ENCODE measurements at regions not wholly inside any gene's neighbourhood (a gene's known extent, or its start where the extent isn't known, plus 50 kb on each side); places are given as distances from the start of the nearest gene placed in this dataset.

- Histone ChIP-seq H2AFZ (ENCODE audit: low read length) (no peak overlapping the region), H3K36me3 (ENCODE audit: insufficient read depth, low read length) (no peaks in the 10 kb centered on the region), H3K27ac (ENCODE audit: low read depth, low read length) (no peak overlapping the region), H3K4me3 (ENCODE audit: insufficient read depth, low read length) (no peak overlapping the region), H3K9me3 (ENCODE audit: low read depth, low read length) (no peaks in the 10 kb centered on the region), H3K4me2 (ENCODE audit: insufficient read depth, low read length) (no peak overlapping the region), H3K27me3 (ENCODE audit: insufficient read depth, low read length) (no peaks in the 10 kb centered on the region), H4K20me1 (ENCODE audit: insufficient read depth, low read length) (no peaks in the 10 kb centered on the region), H3K79me2 (ENCODE audit: insufficient read depth, low read length) (no peaks in the 10 kb centered on the region), H3K4me1 (ENCODE audit: insufficient read depth, low read length) (peaks cover 2% of the 10 kb centered on the region)
- DNase-seq (ENCODE audit: insufficient read length, low spot score, missing footprints): no peak
- no peak for TF ChIP-seq CTCF (IDR thresholded peaks at IDR 0.05; ENCODE audit: extremely low read depth, low read depth, low read length)
Observed at GRCh38 chr4:111208970-111209369, 586.1 kb upstream of the PITX2 start.

- TF ChIP-seq CTCF (IDR thresholded peaks at IDR 0.05; ENCODE audit: extremely low read depth, low read depth, low read length): no peak
Observed at GRCh38 chr4:111209706-111210105, 586.8 kb upstream of the PITX2 start.

GRCh38 chr4:111210595-111210994 is 587.7 kb upstream of the PITX2 start:
- H3K4me3 ChIP-seq (ENCODE audit: insufficient read depth, low read length): no peak overlapping the region
- H2AFZ ChIP-seq (ENCODE audit: low read length): no peak overlapping the region

More at GRCh38 chr4:111209706-111210105, 586.8 kb upstream of the PITX2 start:
- H3K4me3 ChIP-seq (ENCODE audit: insufficient read depth, low read length): no peak overlapping the region
- H3K4me2 ChIP-seq (ENCODE audit: insufficient read depth, low read length): no peak overlapping the region
- no peaks in the 10 kb centered on the region for H3K9me3 ChIP-seq (ENCODE audit: low read depth, low read length)
- H4K20me1 ChIP-seq (ENCODE audit: insufficient read depth, low read length): no peaks in the 10 kb centered on the region
- no peaks in the 10 kb centered on the region for H3K36me3 ChIP-seq (ENCODE audit: insufficient read depth, low read length)
- no peak overlapping the region for H2AFZ ChIP-seq (ENCODE audit: low read length)
- no peaks in the 10 kb centered on the region for H3K27me3 ChIP-seq (ENCODE audit: insufficient read depth, low read length)
- no peak overlapping the region for H3K27ac ChIP-seq (ENCODE audit: low read depth, low read length)
- H3K4me1 ChIP-seq (ENCODE audit: insufficient read depth, low read length): peaks cover 2% of the 10 kb centered on the region
- no peak for DNase-seq (ENCODE audit: insufficient read length, low spot score, missing footprints)
- H3K79me2 ChIP-seq (ENCODE audit: insufficient read depth, low read length): no peaks in the 10 kb centered on the region

GRCh38 chr4:111213531-111213930 is 590.7 kb upstream of the PITX2 start:
- Histone ChIP-seq H3K27me3 (ENCODE audit: insufficient read depth, low read length) (no peaks in the 10 kb centered on the region), H3K4me1 (ENCODE audit: insufficient read depth, low read length) (peaks cover 2% of the 10 kb centered on the region), H3K4me2 (ENCODE audit: insufficient read depth, low read length) (no peak overlapping the region), H3K9me3 (ENCODE audit: low read depth, low read length) (no peaks in the 10 kb centered on the region), H3K4me3 (ENCODE audit: insufficient read depth, low read length) (no peak overlapping the region), H3K36me3 (ENCODE audit: insufficient read depth, low read length) (no peaks in the 10 kb centered on the region), H2AFZ (ENCODE audit: low read length) (no peak overlapping the region), H4K20me1 (ENCODE audit: insufficient read depth, low read length) (no peaks in the 10 kb centered on the region), H3K27ac (ENCODE audit: low read depth, low read length) (no peak overlapping the region), H3K79me2 (ENCODE audit: insufficient read depth, low read length) (no peaks in the 10 kb centered on the region)
- TF ChIP-seq CTCF (IDR thresholded peaks at IDR 0.05; ENCODE audit: extremely low read depth, low read depth, low read length): no peak
- DNase-seq (ENCODE audit: insufficient read length, low spot score, missing footprints): no peak

More at GRCh38 chr4:111210595-111210994, 587.7 kb upstream of the PITX2 start:
- no peak for TF ChIP-seq CTCF (IDR thresholded peaks at IDR 0.05; ENCODE audit: extremely low read depth, low read depth, low read length)
- H4K20me1 ChIP-seq (ENCODE audit: insufficient read depth, low read length): no peaks in the 10 kb centered on the region
- H3K27me3 ChIP-seq (ENCODE audit: insufficient read depth, low read length): no peaks in the 10 kb centered on the region
- no peaks in the 10 kb centered on the region for H3K9me3 ChIP-seq (ENCODE audit: low read depth, low read length)
- no peak overlapping the region for H3K4me2 ChIP-seq (ENCODE audit: insufficient read depth, low read length)
- H3K4me1 ChIP-seq (ENCODE audit: insufficient read depth, low read length): peaks cover 2% of the 10 kb centered on the region
- no peak overlapping the region for H3K27ac ChIP-seq (ENCODE audit: low read depth, low read length)
- no peak for DNase-seq (ENCODE audit: insufficient read length, low spot score, missing footprints)
- no peaks in the 10 kb centered on the region for H3K36me3 ChIP-seq (ENCODE audit: insufficient read depth, low read length)
- no peaks in the 10 kb centered on the region for H3K79me2 ChIP-seq (ENCODE audit: insufficient read depth, low read length)

Data from osteoblast (primary cell).